Activated naive CD4-positive, alpha-beta T cell (primary cell): ENCODE measurements at regions not wholly inside any gene's neighbourhood (a gene's known extent, or its start where the extent isn't known, plus 50 kb on each side); places are given as distances from the start of the nearest gene placed in this dataset.
"Not testable (repeated sequence)": the region's sequence is repeated elsewhere in the genome, so short reads cannot be mapped to it uniquely, and the experiment has no call there.

Source experiments
- DNase-seq, 4 experiments: peaks; one replicate each; lab custom pipeline; 2025; lab: John Stamatoyannopoulos, UW

- no peak for DNase-seq
Observed at GRCh38 chr20:60760256-60761000, 491.6 kb upstream of the CDH4 start.

- no peak for DNase-seq
Observed at GRCh38 chr20:60761056-60761455, 491.0 kb upstream of the CDH4 start.

GRCh38 chr20:60762386-60762785 is 489.7 kb upstream of the CDH4 start:
- DNase-seq, result no peak

GRCh38 chr20:60764328-60764727 is 487.7 kb upstream of the CDH4 start:
- DNase-seq, result no peak

GRCh38 chr20:60764771-60765170 is 487.3 kb upstream of the CDH4 start:
- no peak for DNase-seq

GRCh38 chr20:60765821-60766403 is 486.1 kb upstream of the CDH4 start:
- no peak for DNase-seq

GRCh38 chr20:60768216-60768615 is 483.8 kb upstream of the CDH4 start:
- no peak for DNase-seq

- DNase-seq, result no peak
Observed at GRCh38 chr20:60780388-60781025, 471.6 kb upstream of the CDH4 start.

GRCh38 chr20:60782959-60783625 is 469.0 kb upstream of the CDH4 start:
- no peak for DNase-seq

GRCh38 chr20:60785301-60785700 is 466.8 kb upstream of the CDH4 start:
- no peak for DNase-seq

GRCh38 chr20:60785785-60786184 is 466.3 kb upstream of the CDH4 start:
- no peak for DNase-seq

GRCh38 chr20:60786686-60787217 is 465.3 kb upstream of the CDH4 start:
- DNase-seq, result no peak

- DNase-seq, result no peak
Observed at GRCh38 chr20:60787276-60787675, 464.8 kb upstream of the CDH4 start.

GRCh38 chr20:60788070-60788469 is 464.0 kb upstream of the CDH4 start:
- no peak for DNase-seq

- no peak for DNase-seq
Observed at GRCh38 chr20:60789399-60789798, 462.7 kb upstream of the CDH4 start.

- DNase-seq, result not testable (repeated sequence)
Observed at GRCh38 chr20:60790339-60790738, 461.7 kb upstream of the CDH4 start.

- no peak for DNase-seq
Observed at GRCh38 chr20:60791823-60792222, 460.2 kb upstream of the CDH4 start.

- DNase-seq, result no peak
Observed at GRCh38 chr20:60792941-60793340, 459.1 kb upstream of the CDH4 start.

GRCh38 chr20:60794674-60795073 is 457.4 kb upstream of the CDH4 start:
- no peak for DNase-seq

GRCh38 chr20:60795651-60796050 is 456.4 kb upstream of the CDH4 start:
- DNase-seq, result no peak

GRCh38 chr20:60800185-60800584 is 451.9 kb upstream of the CDH4 start:
- no peak for DNase-seq

GRCh38 chr20:60802676-60803075 is 449.4 kb upstream of the CDH4 start:
- DNase-seq, result no peak
